H54 (cell line): ENCODE measurements at regions not wholly inside any gene's neighbourhood (a gene's known extent, or its start where the extent isn't known, plus 50 kb on each side); places are given as distances from the start of the nearest gene placed in this dataset.

Experiments used
- DNase-seq: peaks from one replicate; pipeline ENCODE4 v3.0.0; 2011; ENCODE audit warnings: low spot score, mixed read lengths; ENCODE audit not compliant: insufficient read length
- FAIRE-seq: peaks from 3 replicates; lab custom pipeline; 2011; peaks lifted over from hg19 to GRCh38; lab: Jason Lieb, UNC
- POLR2A ChIP-seq: IDR thresholded peaks from 2 replicates; pipeline ENCODE4 v1.6.1; 2011; ENCODE audit warnings: low read depth, mild to moderate bottlenecking, low read length

DNA sequence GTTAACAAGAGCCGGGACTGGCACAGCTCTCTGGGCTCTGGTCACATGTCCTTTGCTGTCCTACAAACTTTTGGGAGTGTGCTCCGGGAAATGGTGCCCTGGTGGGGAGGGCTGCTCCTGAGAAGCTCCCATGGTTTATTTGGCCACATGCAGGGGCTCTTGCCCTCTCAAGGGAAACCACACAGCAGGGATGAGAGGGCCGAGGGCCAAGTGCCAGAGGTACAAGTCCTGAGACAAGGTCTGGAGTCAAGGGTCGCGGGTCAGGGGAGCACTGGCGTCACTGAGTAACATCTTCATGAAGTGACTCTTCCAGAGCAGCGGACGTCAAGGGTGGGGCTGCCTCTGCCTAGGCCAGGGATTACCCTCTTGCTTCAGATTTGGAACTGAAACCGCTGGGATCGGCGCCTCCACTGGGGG is 1160.6 kb downstream of the TBC1D22A start:
- FAIRE-seq, result no peak
- DNase-seq, result no peak
- no peak for TF ChIP-seq POLR2A

DNA sequence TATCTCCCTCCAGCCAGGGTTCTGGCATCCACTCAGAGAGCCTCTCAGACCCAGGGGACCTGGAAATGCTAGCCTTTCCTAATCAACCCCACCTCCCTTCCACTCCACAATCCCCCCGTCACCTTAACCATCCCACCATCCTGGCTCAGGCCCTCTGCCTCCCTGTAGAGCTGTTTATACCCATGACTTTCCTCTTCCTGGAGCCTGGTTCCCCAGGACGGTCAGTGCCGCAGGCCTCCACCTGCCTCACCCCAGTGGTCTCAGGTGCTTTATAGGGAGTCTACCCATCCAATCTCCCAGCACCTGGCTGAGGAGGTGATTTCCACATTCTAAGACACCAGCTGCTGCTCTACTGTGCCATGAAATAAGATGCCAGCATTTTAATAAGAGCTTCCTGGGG is 1159.5 kb downstream of the TBC1D22A start:
- FAIRE-seq, result no peak
- TF ChIP-seq POLR2A, result no peak
- no peak for DNase-seq

DNA sequence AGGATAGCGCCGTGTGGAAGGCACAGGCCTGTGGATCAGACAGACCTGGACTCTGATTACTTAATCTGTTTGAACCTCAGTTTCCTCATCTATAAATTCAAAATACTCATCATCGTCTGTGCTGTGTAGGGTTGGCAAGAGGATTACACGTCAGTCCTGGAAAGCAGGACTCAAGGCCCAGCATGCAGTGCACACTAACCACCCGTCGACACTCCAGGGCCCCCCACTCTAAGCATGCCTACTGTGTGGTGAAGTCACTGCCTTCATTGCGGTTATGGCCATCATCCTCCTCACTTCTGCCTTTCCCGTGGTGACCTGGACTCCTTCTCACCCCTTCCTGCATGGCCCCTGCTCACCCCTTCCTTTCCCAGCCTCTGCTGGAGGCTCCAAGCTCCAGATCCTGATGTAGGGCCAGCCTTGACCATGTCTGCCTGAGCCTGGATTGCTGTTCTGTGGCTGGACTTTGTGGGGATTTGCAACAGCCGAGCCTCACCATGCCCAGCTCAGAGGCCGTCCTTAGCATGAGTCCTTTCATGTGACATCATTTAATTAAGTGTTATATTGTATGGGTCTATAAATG is 1158.0 kb downstream of the TBC1D22A start:
- TF ChIP-seq POLR2A, result no peak
- DNase-seq (no peak), FAIRE-seq (no peak)

DNA sequence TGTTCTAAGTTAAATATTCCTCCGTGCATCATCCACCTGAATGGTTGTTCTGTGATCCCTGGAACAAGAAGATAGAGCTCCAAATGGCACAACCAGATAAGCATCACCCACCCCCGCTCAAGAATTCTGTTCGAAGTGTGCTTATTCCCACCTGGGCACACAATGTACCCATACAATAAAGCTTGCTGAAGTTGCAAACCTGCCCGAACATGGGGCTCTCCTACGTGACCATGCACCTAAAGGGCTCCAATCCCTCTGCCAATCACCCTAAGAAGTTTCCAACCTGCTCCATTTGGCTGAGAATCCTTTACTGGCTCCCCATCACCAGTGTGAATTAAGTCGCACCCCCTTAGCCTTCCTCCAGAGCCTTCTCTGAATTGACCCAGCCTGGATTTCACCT is 1157.4 kb downstream of the TBC1D22A start:
- DNase-seq, result no peak
- no peak for FAIRE-seq
- TF ChIP-seq POLR2A, result no peak

DNA sequence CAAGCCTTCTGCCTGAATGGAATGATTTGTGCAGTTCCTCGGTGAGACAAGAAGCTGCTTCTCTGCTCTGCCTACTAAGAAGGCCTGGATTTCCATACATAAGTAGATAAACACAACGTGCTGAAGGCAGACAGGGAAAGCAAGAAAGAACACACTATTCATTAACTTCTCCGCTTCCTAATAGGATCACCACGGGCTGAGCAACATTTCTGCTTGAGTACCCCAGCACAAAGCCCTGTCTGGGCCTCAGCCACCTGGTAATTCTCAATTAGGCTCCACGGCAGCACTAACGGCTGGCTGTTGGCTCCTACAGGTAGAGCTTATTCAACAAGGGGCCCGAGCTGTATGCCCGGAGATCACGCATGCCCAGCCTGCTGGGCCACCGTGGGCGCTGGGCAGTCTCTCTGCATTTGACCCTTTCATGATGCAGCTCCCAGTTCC is 1156.6 kb downstream of the TBC1D22A start:
- no peak for DNase-seq
- FAIRE-seq, result no peak
- no peak for TF ChIP-seq POLR2A

DNA sequence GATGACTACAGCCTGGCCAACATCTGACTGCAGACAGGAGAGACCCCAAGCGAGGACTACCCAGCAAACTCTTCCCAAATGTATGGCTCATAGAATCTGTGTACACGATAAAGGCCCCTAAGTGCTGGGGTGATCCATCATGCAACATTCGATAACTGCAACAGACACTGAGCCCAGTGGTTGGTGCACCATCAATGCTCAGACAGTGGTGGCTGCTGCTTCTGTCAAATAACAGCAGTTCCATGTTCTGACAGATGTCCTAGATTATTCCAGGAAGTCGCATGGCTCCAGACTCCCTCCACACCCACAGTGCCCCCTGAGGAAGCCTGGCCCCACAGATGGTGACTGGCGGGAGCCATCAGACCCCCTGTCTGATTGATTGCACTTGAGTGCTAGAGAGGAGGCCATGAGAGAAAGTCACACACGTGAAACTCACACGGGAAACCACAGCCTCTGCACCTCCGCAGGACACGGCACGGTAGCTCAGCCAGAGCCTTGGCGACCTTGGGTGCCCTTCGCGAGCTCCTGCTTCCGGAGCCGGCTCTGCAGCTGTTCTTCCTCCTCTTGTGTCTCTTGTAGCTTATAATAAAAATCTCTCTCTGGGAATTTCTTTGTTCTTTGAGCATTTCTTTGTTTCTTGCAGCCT is 1155.9 kb downstream of the TBC1D22A start:
- DNase-seq, result no peak
- no peak for FAIRE-seq
- no peak for TF ChIP-seq POLR2A

DNA sequence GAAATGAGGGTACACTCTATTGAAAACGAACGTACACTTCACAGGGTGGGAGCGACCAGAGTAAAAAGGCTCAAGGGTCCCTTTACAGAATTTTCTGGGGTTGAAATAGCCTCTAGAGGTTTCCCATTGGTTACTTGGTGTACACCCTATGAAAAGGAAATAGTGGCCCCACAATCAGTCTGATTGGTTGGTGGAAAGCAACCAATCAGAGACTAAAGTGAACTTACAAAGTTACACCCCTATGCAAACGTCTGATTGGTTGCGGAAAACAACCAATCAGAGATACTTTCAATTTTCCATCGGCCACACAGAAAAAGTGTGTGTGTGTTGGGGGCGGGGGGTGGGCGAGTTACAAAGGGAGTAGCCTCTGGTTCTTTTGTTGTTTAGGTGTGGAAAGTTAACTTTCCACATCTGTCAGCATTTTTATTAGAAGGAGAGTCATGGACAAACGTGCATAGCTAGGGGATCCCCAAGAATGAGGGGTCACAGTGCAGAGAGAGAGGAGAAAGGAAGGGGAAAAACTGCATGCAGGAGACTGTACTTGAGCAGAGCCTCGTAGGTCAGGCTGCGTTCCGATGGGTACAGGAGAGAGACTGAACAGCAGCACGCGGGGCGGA is 1152.1 kb downstream of the TBC1D22A start:
- no peak for DNase-seq
- FAIRE-seq, result no peak
- no peak for TF ChIP-seq POLR2A

DNA sequence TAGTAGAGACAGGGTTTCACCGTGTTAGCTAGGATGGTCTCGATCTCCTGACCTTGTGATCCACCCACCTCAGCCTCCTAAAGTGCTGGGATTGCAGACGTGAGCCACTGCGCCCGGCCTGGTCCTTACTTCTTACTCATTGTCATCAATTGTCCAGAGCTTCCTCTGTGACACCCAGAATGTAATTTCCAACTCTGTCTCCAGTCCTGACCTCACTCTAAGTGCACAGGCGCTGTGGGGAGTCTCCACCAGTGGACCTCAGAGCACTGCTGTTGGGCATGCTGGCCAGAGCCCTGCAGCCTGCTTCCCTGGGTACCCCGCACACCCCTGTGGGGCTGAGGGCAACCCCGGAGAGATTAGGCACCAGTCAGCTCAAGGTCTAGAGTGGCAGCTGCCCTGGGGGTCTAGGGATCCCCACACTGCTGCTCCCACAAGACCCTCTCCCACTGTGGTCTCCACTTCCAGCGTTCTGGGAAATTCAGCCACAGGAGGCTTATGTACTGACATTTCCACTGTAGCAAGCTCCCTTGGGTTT is 1140.3 kb downstream of the TBC1D22A start:
- no peak for DNase-seq
- no peak for TF ChIP-seq POLR2A
- no peak for FAIRE-seq

DNA sequence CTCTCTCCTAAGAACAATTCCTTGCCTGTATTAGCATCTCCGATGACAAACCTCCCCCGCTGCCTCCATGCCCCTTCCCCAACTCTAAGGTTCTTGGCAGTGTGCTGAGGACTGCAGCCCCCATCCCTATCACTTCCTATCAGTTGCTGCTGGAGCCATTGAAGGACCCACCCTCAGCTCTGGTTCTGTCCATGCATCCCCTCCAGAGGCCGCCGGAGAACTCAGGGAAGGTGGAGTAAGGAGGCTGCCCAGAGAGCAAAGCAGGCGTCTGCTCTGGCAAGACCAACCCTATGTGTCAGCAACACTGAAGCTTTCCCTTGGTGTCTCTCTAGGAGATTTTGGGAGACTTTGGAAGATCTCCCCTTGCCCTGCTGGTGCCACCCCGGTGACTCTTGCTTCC is 1139.5 kb downstream of the TBC1D22A start:
- DNase-seq, result no peak
- TF ChIP-seq POLR2A, result no peak
- no peak for FAIRE-seq

DNA sequence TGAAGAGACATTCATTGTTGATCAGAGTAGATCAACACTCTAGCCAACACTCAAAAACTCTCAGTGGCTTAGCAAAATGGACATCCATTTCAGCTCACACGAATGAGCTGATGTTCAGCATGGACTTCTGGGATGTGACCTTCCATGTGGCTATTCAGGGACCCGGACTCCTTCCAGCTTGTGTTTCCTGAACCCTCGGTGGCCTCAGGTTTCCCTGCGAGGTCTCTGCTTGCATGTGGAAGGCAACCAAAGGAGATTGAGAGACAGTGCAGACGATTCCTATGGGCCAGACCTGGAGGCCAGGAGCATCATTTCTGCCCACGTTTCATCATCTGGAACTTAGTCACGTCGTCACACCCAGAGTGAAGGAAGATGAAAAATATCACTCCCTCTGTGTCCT is 1137.4 kb downstream of the TBC1D22A start:
- TF ChIP-seq POLR2A, result no peak
- DNase-seq (no peak), FAIRE-seq (no peak)

DNA sequence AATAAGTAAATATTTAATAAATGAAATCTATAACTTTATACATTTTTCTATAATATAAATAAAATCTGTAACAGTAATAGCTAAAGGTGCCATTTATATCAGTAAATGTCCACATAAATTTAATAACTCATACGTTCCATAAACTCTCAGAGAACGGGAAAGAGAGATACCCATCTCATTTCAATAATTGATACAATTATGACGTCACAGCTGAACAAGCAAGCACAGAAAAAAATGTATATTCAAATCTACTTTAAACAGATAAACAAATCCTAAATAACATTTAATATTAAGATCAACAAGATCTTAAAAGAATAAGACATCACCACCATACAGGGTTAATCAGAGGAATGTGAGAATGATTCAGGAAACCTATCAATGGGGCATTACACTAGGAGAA is 1136.5 kb downstream of the TBC1D22A start:
- no peak for FAIRE-seq
- no peak for DNase-seq
- no peak for TF ChIP-seq POLR2A

DNA sequence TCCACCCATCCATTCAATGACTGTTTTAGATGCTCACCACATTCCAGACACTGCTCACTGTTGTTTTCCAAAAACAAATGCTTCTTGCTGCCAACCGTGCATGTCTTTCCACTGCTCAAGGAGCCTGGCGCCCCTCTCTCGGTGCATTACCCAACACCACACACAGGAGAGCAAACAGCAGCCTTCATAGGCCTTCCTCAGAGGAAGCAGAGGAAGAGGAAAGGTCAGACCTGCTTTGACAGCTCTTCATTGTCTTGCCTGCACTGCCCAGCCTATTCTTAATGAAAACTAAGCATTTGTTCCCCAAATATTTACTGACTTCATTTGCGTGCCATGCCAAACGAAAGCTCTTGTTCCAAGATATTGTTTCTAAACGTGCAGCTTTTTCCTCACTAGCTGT is 1129.2 kb downstream of the TBC1D22A start:
- no peak for FAIRE-seq
- TF ChIP-seq POLR2A, result no peak
- DNase-seq, result no peak

DNA sequence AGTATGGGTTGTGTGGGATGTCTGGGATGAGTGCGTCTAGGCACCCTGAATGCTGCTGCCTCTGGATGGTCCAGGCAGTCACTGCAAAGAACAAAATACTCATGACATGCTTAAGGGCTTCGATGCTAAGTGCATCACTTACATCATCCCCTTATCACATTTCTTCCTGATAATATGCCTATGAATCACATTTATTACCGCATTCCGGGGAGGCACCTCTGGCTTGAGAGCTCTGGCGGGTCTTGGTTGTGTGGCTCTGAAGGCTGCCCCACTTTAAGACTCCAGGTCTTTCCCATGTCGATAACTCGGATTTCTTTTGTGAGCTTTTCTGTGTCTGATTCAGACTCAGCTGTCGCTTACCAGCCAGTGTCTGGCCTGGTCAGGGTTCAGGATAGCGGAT is 1126.4 kb downstream of the TBC1D22A start:
- DNase-seq, result no peak
- FAIRE-seq, result no peak
- TF ChIP-seq POLR2A, result no peak

DNA sequence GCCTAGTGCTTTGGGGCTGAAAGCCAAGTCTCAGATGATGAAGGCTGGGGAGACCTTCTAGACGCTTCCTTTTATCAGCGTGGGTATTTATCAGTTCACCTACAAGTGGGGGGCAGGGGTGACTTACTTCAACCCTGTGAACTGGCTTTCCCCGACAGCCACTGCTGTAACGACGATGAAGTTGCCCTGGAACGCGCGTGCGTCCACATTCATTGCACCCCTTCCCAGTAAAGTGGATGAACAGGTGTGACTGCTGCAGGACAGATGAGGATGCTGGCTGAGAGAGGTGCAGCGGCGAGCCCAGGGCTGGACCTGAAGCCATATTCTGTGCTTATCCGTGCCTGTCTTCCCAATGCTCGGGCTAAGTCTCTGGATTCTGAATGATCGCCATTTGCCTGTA is 1122.3 kb downstream of the TBC1D22A start:
- FAIRE-seq, result no peak
- no peak for TF ChIP-seq POLR2A
- DNase-seq, result no peak
